Keratinocyte (primary cell): ENCODE measurements at regions not wholly inside any gene's neighbourhood (a gene's known extent, or its start where the extent isn't known, plus 50 kb on each side); places are given as distances from the start of the nearest gene placed in this dataset.

Experiments used
- DNase-seq: peaks from one replicate; pipeline ENCODE4 v3.0.0-alpha.2; 2011; ENCODE audit warnings: low read depth, missing footprints, low spot score
- FAIRE-seq: peaks from 2 replicates; lab custom pipeline; 2011; peaks lifted over from hg19 to GRCh38; lab: Jason Lieb, UNC
- H2AFZ ChIP-seq: 2 replicates; pipeline ENCODE4 v1.6.0; 2012; ENCODE audit warnings: low read length, control low read depth, inconsistent platforms; ENCODE audit not compliant: control insufficient read depth
- H3K27ac ChIP-seq: 2 replicates; pipeline ENCODE4 v1.5.1; 2011; ENCODE audit warnings: low read length; ENCODE audit not compliant: control insufficient read depth, insufficient read depth
- H3K27me3 ChIP-seq: 3 replicates; pipeline ENCODE4 v1.6.0; 2011; ENCODE audit warnings: low read length; ENCODE audit not compliant: control insufficient read depth, insufficient read depth; ENCODE audit errors: extremely low read depth
- H3K36me3 ChIP-seq, 2 experiments: 2 replicates in 1 of 2; 3 replicates in 1 of 2; pipeline ENCODE4 v1.5.1; 2011; ENCODE audit warnings: low read length in 2 of 2, mild to moderate bottlenecking in 1 of 2; ENCODE audit not compliant: control insufficient read depth in 2 of 2, insufficient read depth in 2 of 2; ENCODE audit errors: extremely low read depth in 1 of 2
- H3K4me1 ChIP-seq: 3 replicates; pipeline ENCODE4 v1.5.1; 2011; ENCODE audit warnings: low read length; ENCODE audit not compliant: control insufficient read depth, insufficient read depth; ENCODE audit errors: extremely low read depth
- H3K4me2 ChIP-seq: 3 replicates; pipeline ENCODE4 v1.6.0; 2011; ENCODE audit warnings: low read depth, low read length; ENCODE audit not compliant: control insufficient read depth, insufficient read depth; ENCODE audit errors: extremely low read depth
- H3K4me3 ChIP-seq, 3 experiments: fragments of 200-600 bp in 1 of 3; sonication (generic) in 1 of 3; 2 replicates in 2 of 3; 3 replicates in 1 of 3; pipeline ENCODE4 v1.5.1; 2011 to 2016; ENCODE audit warnings: low read length in 3 of 3, mild to moderate bottlenecking in 3 of 3, control low read depth in 2 of 3, inconsistent platforms in 1 of 3, low read depth in 1 of 3, mixed read lengths in 1 of 3, mixed run types in 1 of 3, moderate library complexity in 1 of 3; ENCODE audit not compliant: control insufficient read depth in 2 of 3, insufficient read depth in 2 of 3; ENCODE audit errors: extremely low read depth in 1 of 3
- H3K79me2 ChIP-seq: 2 replicates; pipeline ENCODE4 v1.6.0; 2012; ENCODE audit warnings: low read length; ENCODE audit not compliant: control insufficient read depth, insufficient read depth
- H3K9ac ChIP-seq: 3 replicates; pipeline ENCODE4 v1.6.0; 2011; ENCODE audit warnings: low read length; ENCODE audit not compliant: control insufficient read depth, insufficient read depth; ENCODE audit errors: extremely low read depth
- H3K9me1 ChIP-seq: 3 replicates; pipeline ENCODE4 v1.6.0; 2011; ENCODE audit warnings: low read length; ENCODE audit not compliant: control insufficient read depth, insufficient read depth; ENCODE audit errors: extremely low read depth
- H3K9me3 ChIP-seq: 2 replicates; pipeline ENCODE4 v1.5.1; 2012; ENCODE audit warnings: low read depth, low read length; ENCODE audit not compliant: control insufficient read depth
- H4K20me1 ChIP-seq: 3 replicates; pipeline ENCODE4 v1.6.0; 2011; ENCODE audit warnings: low read length; ENCODE audit not compliant: control insufficient read depth, insufficient read depth; ENCODE audit errors: extremely low read depth
- CTCF ChIP-seq, 3 experiments: IDR thresholded peaks in 1 of 3; conservative IDR thresholded peaks in 1 of 3; optimal IDR thresholded peaks in 1 of 3; 2 replicates in 2 of 3; 3 replicates in 1 of 3; pipeline versions ENCODE3 to v1.5.1; 2011; ENCODE audit warnings: low read length in 3 of 3, mild to moderate bottlenecking in 3 of 3, moderate library complexity in 2 of 3, control low read depth in 1 of 3, inconsistent platforms in 1 of 3; ENCODE audit not compliant: insufficient read depth in 2 of 3; ENCODE audit errors: extremely low read depth in 1 of 3
- EZH2 ChIP-seq: IDR thresholded peaks from one replicate; pipeline ENCODE4 v1.6.1; 2012; ENCODE audit warnings: inconsistent platforms, mild to moderate bottlenecking, low read length, moderate library complexity
- dilution Hi-C: fragments of 300-500 bp; cut with MboI; formaldehyde crosslinking; loops from one replicate; pipeline ENCODE4 v1.7.0; 2020; ENCODE audit warnings: low sequenced_read_pairs; ENCODE audit not compliant: extremely low pct_ligation_motif_present

GRCh38 chr6:67506352-67506751 lies 1128.7 kb upstream of the ADGRB3 start:
- no peaks in the 10 kb centered on the region for H3K9me3 ChIP-seq

GRCh38 chr6:67501755-67502154 lies 1133.3 kb upstream of the ADGRB3 start:
- dilution Hi-C loops = no loop called here
- Histone ChIP-seq H3K36me3 (no peaks in the 10 kb centered on the region), H3K9me3 (no peaks in the 10 kb centered on the region), H3K27me3 (no peaks in the 10 kb centered on the region), H3K79me2 (no peaks in the 10 kb centered on the region), H4K20me1 (no peaks in the 10 kb centered on the region), H3K27ac (no peak overlapping the region), H2AFZ (no peak overlapping the region), H3K4me2 (no peak overlapping the region), H3K4me1 (no peaks in the 10 kb centered on the region), H3K4me3 (no peak overlapping the region), H3K9me1 (no peaks in the 10 kb centered on the region), H3K9ac (no peak overlapping the region)
- TF ChIP-seq EZH2 (no peak), CTCF (optimal IDR thresholded peaks at IDR 0.05 in 1 of 3, IDR thresholded peaks at IDR 0.05 in 1 of 3, conservative IDR thresholded peaks at IDR 0.05 in 1 of 3; ENCODE audit: extremely low read depth in 1 of 3, insufficient read depth in 2 of 3, low read length in 3 of 3) (no peak)
- DNase-seq = no peak
- no peak for FAIRE-seq

More at GRCh38 chr6:67506352-67506751, 1128.7 kb upstream of the ADGRB3 start:
- Histone ChIP-seq H3K27ac (no peak overlapping the region), H3K4me1 (no peaks in the 10 kb centered on the region), H3K79me2 (no peaks in the 10 kb centered on the region), H3K9ac (no peak overlapping the region), H4K20me1 (no peaks in the 10 kb centered on the region), H3K27me3 (no peaks in the 10 kb centered on the region), H3K36me3 (no peaks in the 10 kb centered on the region), H3K4me2 (no peak overlapping the region), H3K4me3 (no peak overlapping the region), H2AFZ (no peak overlapping the region), H3K9me1 (no peaks in the 10 kb centered on the region)
- DNase-seq (no peak), FAIRE-seq (no peak)
- TF ChIP-seq EZH2 (no peak), CTCF (optimal IDR thresholded peaks at IDR 0.05 in 1 of 3, IDR thresholded peaks at IDR 0.05 in 1 of 3, conservative IDR thresholded peaks at IDR 0.05 in 1 of 3; ENCODE audit: extremely low read depth in 1 of 3, insufficient read depth in 2 of 3, low read length in 3 of 3) (no peak)
- dilution Hi-C loops = no loop called here
